Uterus (tissue), 3 donors: ENCODE measurements at regions not wholly inside any gene's neighbourhood (a gene's known extent, or its start where the extent isn't known, plus 50 kb on each side); places are given as distances from the start of the nearest gene placed in this dataset.

ENCODE experiments used
- DNase-seq, 2 donors: peaks; one replicate each; pipeline ENCODE4 v3.0.0-alpha.2; 2019 to 2020
- H3K27ac ChIP-seq, 2 donors: fragments of 200-600 bp; sonication (generic); 1 replicate in 1 of 2; 2 replicates in 1 of 2; pipeline ENCODE4 v1.5.1; 2016 to 2018
- H3K27me3 ChIP-seq, 2 donors: fragments of 200-600 bp; sonication (generic); one replicate each; pipeline ENCODE4 v1.5.1; 2018 to 2019; ENCODE audit warnings: control low read depth in 1 of 2
- H3K36me3 ChIP-seq, 2 donors: fragments of 200-600 bp; sonication (generic); one replicate each; pipeline ENCODE4 v1.5.1; 2019; ENCODE audit warnings: control low read depth in 1 of 2
- H3K4me1 ChIP-seq, 2 donors: fragments of 200-600 bp; sonication (generic); one replicate each; pipeline ENCODE4 v1.5.1; 2018 to 2019; ENCODE audit warnings: control low read depth in 1 of 2
- H3K4me3 ChIP-seq, 2 donors: fragments of 200-600 bp; sonication (generic); 1 replicate in 1 of 2; 2 replicates in 1 of 2; pipeline ENCODE4 v1.5.1; 2018 to 2019; ENCODE audit warnings: mild to moderate bottlenecking in 1 of 2
- H3K9me3 ChIP-seq, 2 donors: fragments of 200-600 bp; sonication (generic); one replicate each; pipeline ENCODE4 v1.5.1; 2019; ENCODE audit warnings: control low read depth in 1 of 2
- POLR2A ChIP-seq, 2 donors: fragments of 450-650 bp; IDR thresholded peaks; one replicate each; pipeline ENCODE4 v1.6.1; 2016; ENCODE audit warnings: antibody characterized with exemption in 2 of 2, mild to moderate bottlenecking in 1 of 2, moderate library complexity in 1 of 2
- intact Hi-C: fragments of 100-400 bp; cut with DNase I; formaldehyde crosslinking; loops from one replicate; pipeline ENCODE4 v1.15.1; 2023; ENCODE audit warnings: low total_unique reads
- TF ChIP-seq, protein P1 (sequence below), 4 experiments: fragments of 200-600 bp in 2 of 4; fragments of 450-650 bp in 2 of 4; sonication (generic) in 2 of 4; IDR thresholded peaks; one replicate each; pipeline ENCODE4 v1.5.1; 2016 to 2019; ENCODE audit warnings: antibody characterized with exemption in 4 of 4, mild to moderate bottlenecking in 2 of 4, moderate library complexity in 1 of 4
- donor health status: DM: yes; HTN: yes; CAD: no.

- Histone ChIP-seq H3K9me3 (no peaks in the 10 kb centered on the region), H3K27ac (no peak overlapping the region), H3K4me1 (no peaks in the 10 kb centered on the region), H3K4me3 (no peak overlapping the region), H3K27me3 (peaks cover 0 to 3% of the 10 kb centered on the region in 2 donors), H3K36me3 (no peaks in the 10 kb centered on the region)
- TF ChIP-seq POLR2A (IDR thresholded peaks at IDR 0.05) = no peak
- TF ChIP-seq, protein P1, sequence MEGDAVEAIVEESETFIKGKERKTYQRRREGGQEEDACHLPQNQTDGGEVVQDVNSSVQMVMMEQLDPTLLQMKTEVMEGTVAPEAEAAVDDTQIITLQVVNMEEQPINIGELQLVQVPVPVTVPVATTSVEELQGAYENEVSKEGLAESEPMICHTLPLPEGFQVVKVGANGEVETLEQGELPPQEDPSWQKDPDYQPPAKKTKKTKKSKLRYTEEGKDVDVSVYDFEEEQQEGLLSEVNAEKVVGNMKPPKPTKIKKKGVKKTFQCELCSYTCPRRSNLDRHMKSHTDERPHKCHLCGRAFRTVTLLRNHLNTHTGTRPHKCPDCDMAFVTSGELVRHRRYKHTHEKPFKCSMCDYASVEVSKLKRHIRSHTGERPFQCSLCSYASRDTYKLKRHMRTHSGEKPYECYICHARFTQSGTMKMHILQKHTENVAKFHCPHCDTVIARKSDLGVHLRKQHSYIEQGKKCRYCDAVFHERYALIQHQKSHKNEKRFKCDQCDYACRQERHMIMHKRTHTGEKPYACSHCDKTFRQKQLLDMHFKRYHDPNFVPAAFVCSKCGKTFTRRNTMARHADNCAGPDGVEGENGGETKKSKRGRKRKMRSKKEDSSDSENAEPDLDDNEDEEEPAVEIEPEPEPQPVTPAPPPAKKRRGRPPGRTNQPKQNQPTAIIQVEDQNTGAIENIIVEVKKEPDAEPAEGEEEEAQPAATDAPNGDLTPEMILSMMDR (IDR thresholded peaks at IDR 0.05) = no peak
- intact Hi-C loops = no loop called here
- no peak for DNase-seq
Observed at GRCh38 chr1:81463936-81464837, 336.5 kb upstream of the ADGRL2 start.

- no peak for DNase-seq
- Histone ChIP-seq H3K4me1 (no peaks in the 10 kb centered on the region), H3K27ac (no peak overlapping the region), H3K27me3 (no peaks in the 10 kb centered on the region), H3K4me3 (no peak overlapping the region), H3K9me3 (no peaks in the 10 kb centered on the region), H3K36me3 (no peaks in the 10 kb centered on the region)
- intact Hi-C loops = no loop called here
- TF ChIP-seq, protein P1 (IDR thresholded peaks at IDR 0.05) = no peak
- TF ChIP-seq POLR2A (IDR thresholded peaks at IDR 0.05) = no peak
Observed at GRCh38 chr1:81459043-81459442, 341.7 kb upstream of the ADGRL2 start.

GRCh38 chr1:81458186-81458585, 342.5 kb upstream of the ADGRL2 start:
- no peaks in the 10 kb centered on the region for H3K4me1 ChIP-seq
- H3K27ac ChIP-seq = no peak overlapping the region
- intact Hi-C loops = no loop called here

GRCh38 chr1:81455481-81455880, 345.3 kb upstream of the ADGRL2 start:
- no peaks in the 10 kb centered on the region for H3K9me3 ChIP-seq
- DNase-seq = no peak
- no peaks in the 10 kb centered on the region for H3K27me3 ChIP-seq
- no peak overlapping the region for H3K27ac ChIP-seq
- H3K4me1 ChIP-seq = no peaks in the 10 kb centered on the region
- no peak overlapping the region for H3K4me3 ChIP-seq
- TF ChIP-seq, protein P1 (IDR thresholded peaks at IDR 0.05) = no peak
- TF ChIP-seq POLR2A (IDR thresholded peaks at IDR 0.05) = no peak
- no peaks in the 10 kb centered on the region for H3K36me3 ChIP-seq
- intact Hi-C loops = no loop called here

More at GRCh38 chr1:81458186-81458585, 342.5 kb upstream of the ADGRL2 start:
- H3K4me3 ChIP-seq = no peak overlapping the region
- no peak for TF ChIP-seq POLR2A (IDR thresholded peaks at IDR 0.05)
- TF ChIP-seq, protein P1 (IDR thresholded peaks at IDR 0.05) = no peak
- no peaks in the 10 kb centered on the region for H3K36me3 ChIP-seq
- no peaks in the 10 kb centered on the region for H3K9me3 ChIP-seq
- no peaks in the 10 kb centered on the region for H3K27me3 ChIP-seq
- DNase-seq = no peak

DNA sequence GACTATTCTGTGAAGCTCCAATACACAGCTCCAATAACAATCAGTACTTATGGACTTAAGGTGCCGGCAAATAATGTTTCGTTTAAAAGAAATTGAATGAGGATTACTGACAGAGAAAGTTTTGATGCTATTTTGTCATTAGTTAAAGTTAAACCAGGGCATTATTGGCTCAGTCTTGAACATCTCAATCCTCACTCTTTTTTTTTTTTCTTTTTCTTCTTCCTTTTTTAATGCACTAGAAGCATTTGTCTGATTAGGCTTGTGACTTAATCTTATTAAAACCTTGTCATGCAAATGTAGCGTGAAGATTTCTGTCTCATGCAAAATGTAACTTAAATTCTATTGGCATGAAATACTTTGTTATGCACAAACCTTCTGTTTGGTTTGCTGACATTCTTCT, 346.8 kb upstream of the ADGRL2 start:
- Histone ChIP-seq H3K9me3 (no peaks in the 10 kb centered on the region), H3K36me3 (no peaks in the 10 kb centered on the region), H3K27me3 (no peaks in the 10 kb centered on the region), H3K4me1 (no peaks in the 10 kb centered on the region), H3K4me3 (no peak overlapping the region), H3K27ac (no peak overlapping the region)
- intact Hi-C loops = no loop called here
- DNase-seq = no peak
- TF ChIP-seq, protein P1 (IDR thresholded peaks at IDR 0.05) = no peak
- no peak for TF ChIP-seq POLR2A (IDR thresholded peaks at IDR 0.05)
